Activated T-cell treated with anti-CD3 and anti-CD28 coated beads, Interleukin-2, amount 50 U/mL, for 1 hour (primary cell): ENCODE measurements at regions not wholly inside any gene's neighbourhood (a gene's known extent, or its start where the extent isn't known, plus 50 kb on each side); places are given as distances from the start of the nearest gene placed in this dataset.

Source experiments
- DNase-seq: peaks from one replicate; pipeline ENCODE4 v3.0.0-alpha.2; 2020

DNA sequence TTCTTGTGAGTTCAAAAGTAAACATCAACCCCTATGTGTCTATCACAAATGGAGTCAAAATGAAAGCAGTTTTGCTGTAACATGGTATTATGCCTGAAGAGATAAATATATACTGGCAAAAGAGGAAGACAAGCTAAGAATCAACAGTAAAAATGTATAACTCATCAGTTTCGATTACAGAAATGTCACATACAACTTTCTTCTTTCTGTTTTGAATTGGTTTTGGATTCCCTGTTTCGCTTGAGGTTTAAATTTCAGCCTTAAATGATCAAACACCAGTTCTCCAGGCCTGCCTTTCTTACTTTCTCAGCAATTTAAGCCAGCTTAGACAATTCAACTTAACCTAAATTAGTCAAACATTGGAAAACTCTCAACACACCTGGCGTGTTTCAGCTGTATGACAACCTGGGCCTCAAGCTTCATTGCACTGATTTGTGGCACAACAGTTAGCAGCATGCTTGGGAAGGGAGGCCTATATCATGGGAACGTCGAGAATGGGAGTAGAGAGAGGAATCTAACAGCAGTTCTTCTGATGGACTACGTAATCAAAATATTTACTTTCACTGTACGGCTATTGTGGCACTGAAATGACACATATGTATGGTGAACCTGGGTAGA lies 51.9 kb upstream of the MARCKS start:
- DNase-seq: no peak

DNA sequence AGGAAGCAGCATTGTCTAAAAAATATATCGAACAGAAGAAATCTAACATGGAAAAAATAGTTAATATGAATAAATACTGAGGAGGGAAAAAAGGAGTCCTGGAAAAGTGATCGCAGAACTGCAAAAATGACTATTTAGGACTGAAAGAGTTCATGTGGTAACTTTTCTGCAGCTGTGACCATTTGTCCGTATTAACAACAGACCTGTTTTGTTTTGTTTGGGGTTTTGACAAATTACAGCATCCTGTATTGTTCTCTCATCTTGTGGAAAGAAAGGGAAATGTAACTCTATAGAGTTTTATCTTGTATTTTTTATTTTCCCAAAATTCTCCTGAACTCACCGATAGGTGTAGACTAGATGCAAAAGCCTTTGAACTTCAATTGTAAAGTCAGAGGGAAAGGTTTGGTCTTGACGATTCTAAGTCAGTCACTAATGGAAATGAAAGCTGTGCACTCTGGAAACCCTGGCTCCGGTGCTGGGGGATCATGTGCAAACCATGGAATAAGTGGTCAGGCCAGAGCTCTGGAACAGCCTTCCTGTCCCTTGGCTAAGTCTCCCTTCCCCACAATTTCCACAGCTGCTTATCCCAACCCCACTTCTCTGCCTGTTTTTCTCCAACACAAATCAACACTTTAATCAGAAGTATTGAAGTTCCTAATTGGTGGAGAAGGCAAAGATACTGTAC lies 51.2 kb upstream of the MARCKS start:
- no peak for DNase-seq
